SK-N-SH (cell line): ENCODE measurements at regions not wholly inside any gene's neighbourhood (a gene's known extent, or its start where the extent isn't known, plus 50 kb on each side); places are given as distances from the start of the nearest gene placed in this dataset.

ENCODE experiments used
- CHD2 ChIP-seq: fragments of 150-350 bp; IDR thresholded peaks from 2 replicates; pipeline ENCODE4 v1.6.1; 2018; ENCODE audit warnings: low read length; ENCODE audit not compliant: partially characterized antibody
- CTCF ChIP-seq: fragments of 200-600 bp; sonication (generic); IDR thresholded peaks from 2 replicates; pipeline ENCODE4 v1.6.1; 2017; ENCODE audit warnings: antibody characterized with exemption, mild to moderate bottlenecking, moderate library complexity
- EP300 ChIP-seq, 2 experiments: IDR thresholded peaks; 2 replicates each; pipeline versions ENCODE4 v1.4.0 to v1.6.1; 2012; ENCODE audit warnings: borderline replicate concordance in 1 of 2, low read depth in 1 of 2, low read length in 1 of 2
- EZH2phosphoT487 ChIP-seq: fragments of 200-600 bp; sonication (generic); IDR thresholded peaks from 2 replicates; pipeline ENCODE4 v1.6.1; 2017; ENCODE audit warnings: low read depth, mixed run types, mild to moderate bottlenecking, antibody characterized with exemption, moderate library complexity, borderline replicate concordance
- FOXM1 ChIP-seq: IDR thresholded peaks from 2 replicates; pipeline ENCODE4 v1.4.0; 2012; ENCODE audit warnings: low read depth, mild to moderate bottlenecking
- GABPA ChIP-seq: IDR thresholded peaks from 2 replicates; pipeline ENCODE4 v1.4.0; 2012; ENCODE audit warnings: low read depth, mild to moderate bottlenecking
- POLR2AphosphoS5 ChIP-seq: IDR thresholded peaks from 2 replicates; pipeline ENCODE4 v1.6.1; 2012; ENCODE audit warnings: low read depth, low read length
- RAD21 ChIP-seq: IDR thresholded peaks from 2 replicates; pipeline ENCODE4 v1.6.1; 2012; ENCODE audit warnings: mild to moderate bottlenecking, low read length
- REST ChIP-seq: IDR thresholded peaks from 2 replicates; pipeline ENCODE4 v1.6.1; 2012; ENCODE audit warnings: mild to moderate bottlenecking, low read depth, low read length, moderate library complexity
- RFX5 ChIP-seq: IDR thresholded peaks from 2 replicates; pipeline ENCODE4 v1.6.1; 2012; ENCODE audit warnings: mild to moderate bottlenecking, improper control_type of control experiment, low read length
- RXRA ChIP-seq: IDR thresholded peaks from 2 replicates; pipeline ENCODE4 v1.4.0; 2012; ENCODE audit warnings: low read depth, mild to moderate bottlenecking, borderline replicate concordance
- TAF1 ChIP-seq: IDR thresholded peaks from 2 replicates; pipeline ENCODE4 v1.6.1; 2012; ENCODE audit warnings: low read depth, mild to moderate bottlenecking, low read length, moderate library complexity, borderline replicate concordance

GRCh38 chr9:22389271-22389670 is 57.4 kb upstream of the DMRTA1 start:
- no peak for TF ChIP-seq CTCF
- TF ChIP-seq POLR2AphosphoS5: no peak
- TF ChIP-seq REST: no peak
- TF ChIP-seq FOXM1: no peak
- no peak for TF ChIP-seq RAD21
- TF ChIP-seq EP300 (IDR thresholded peaks at IDR 0.05; ENCODE audit: borderline replicate concordance in 1 of 2, low read depth in 1 of 2, low read length in 1 of 2): no peak
- TF ChIP-seq CHD2: no peak
- no peak for TF ChIP-seq RXRA
- no peak for TF ChIP-seq GABPA
- TF ChIP-seq TAF1: no peak
- no peak for TF ChIP-seq EZH2phosphoT487
- no peak for TF ChIP-seq RFX5
